Type B pancreatic cell (in vitro differentiated cells): ENCODE measurements at regions not wholly inside any gene's neighbourhood (a gene's known extent, or its start where the extent isn't known, plus 50 kb on each side); places are given as distances from the start of the nearest gene placed in this dataset.

Source experiments
- DNase-seq: peaks from one replicate; pipeline ENCODE4 v3.0.0; 2021; ENCODE audit warnings: mixed read lengths; ENCODE audit not compliant: unreplicated experiment; ENCODE audit errors: extremely low spot score
- H3K27ac Mint-ChIP-seq: 2 replicates; pipeline ENCODE4 v1.8.0; 2021; ENCODE audit warnings: mild to moderate bottlenecking, mixed read lengths
- H3K27me3 Mint-ChIP-seq: 2 replicates; pipeline ENCODE4 v1.8.0; 2021; ENCODE audit warnings: mixed read lengths
- H3K36me3 Mint-ChIP-seq: 2 replicates; pipeline ENCODE4 v1.8.0; 2021; ENCODE audit warnings: mixed read lengths
- H3K4me1 Mint-ChIP-seq: one replicate; pipeline ENCODE4 v1.8.0; 2021; ENCODE audit warnings: mixed read lengths; ENCODE audit not compliant: unreplicated experiment
- H3K4me3 Mint-ChIP-seq: 2 replicates; pipeline ENCODE4 v1.8.0; 2021; ENCODE audit warnings: mild to moderate bottlenecking, mixed read lengths
- H3K9me3 Mint-ChIP-seq: 2 replicates; pipeline ENCODE4 v1.8.0; 2021; ENCODE audit warnings: mixed read lengths
- CTCF ChIP-seq: fragments of 200-600 bp; sonication (generic); conservative IDR thresholded peaks from 2 replicates; pipeline ENCODE4 v1.5.0; 2021; ENCODE audit warnings: antibody characterized with exemption, mild to moderate bottlenecking

GRCh38 chr13:109856350-109856749 is 70.0 kb upstream of the IRS2 start:
- TF ChIP-seq CTCF: no peak
- DNase-seq: no peak
- Mint-ChIP-seq H3K4me3 (no peak overlapping the region), H3K36me3 (no peaks in the 10 kb centered on the region), H3K4me1 (no peaks in the 10 kb centered on the region), H3K9me3 (peaks cover 5% of the 10 kb centered on the region), H3K27ac (no peak overlapping the region), H3K27me3 (peaks cover 24% of the 10 kb centered on the region)

- Mint-ChIP-seq H3K9me3 (peaks cover 5% of the 10 kb centered on the region), H3K4me3 (no peak overlapping the region), H3K27me3 (peaks cover 27% of the 10 kb centered on the region), H3K27ac (no peak overlapping the region), H3K4me1 (no peaks in the 10 kb centered on the region), H3K36me3 (no peaks in the 10 kb centered on the region)
- DNase-seq: no peak
- no peak for TF ChIP-seq CTCF
These were observed 66.8 kb upstream of the IRS2 start for GRCh38 chr13:109853153-109853552.

GRCh38 chr13:109846185-109846584 is 59.8 kb upstream of the IRS2 start:
- Mint-ChIP-seq H3K36me3 (no peaks in the 10 kb centered on the region), H3K4me3 (no peak overlapping the region), H3K27ac (no peak overlapping the region), H3K9me3 (no peaks in the 10 kb centered on the region), H3K4me1 (no peaks in the 10 kb centered on the region), H3K27me3 (peaks cover 20% of the 10 kb centered on the region)
- DNase-seq: no peak
- no peak for TF ChIP-seq CTCF

- H3K4me3 Mint-ChIP-seq: no peak overlapping the region
- no peak for DNase-seq
- H3K36me3 Mint-ChIP-seq: no peaks in the 10 kb centered on the region
- peaks cover 27% of the 10 kb centered on the region for H3K27me3 Mint-ChIP-seq
- no peak overlapping the region for H3K27ac Mint-ChIP-seq
- no peaks in the 10 kb centered on the region for H3K9me3 Mint-ChIP-seq
- TF ChIP-seq CTCF: no peak
- peaks cover 5% of the 10 kb centered on the region for H3K4me1 Mint-ChIP-seq
These were observed 58.0 kb upstream of the IRS2 start for GRCh38 chr13:109844396-109844795.

GRCh38 chr13:109843695-109844094 is 57.3 kb upstream of the IRS2 start:
- Mint-ChIP-seq H3K36me3 (no peaks in the 10 kb centered on the region), H3K4me3 (no peak overlapping the region), H3K4me1 (peaks cover 5% of the 10 kb centered on the region), H3K27me3 (peaks cover 27% of the 10 kb centered on the region), H3K9me3 (no peaks in the 10 kb centered on the region), H3K27ac (no peak overlapping the region)
- no peak for DNase-seq
- TF ChIP-seq CTCF: no peak
